ENCODE measurements at regions not wholly inside any gene's neighbourhood (a gene's known extent, or its start where the extent isn't known, plus 50 kb on each side); places are given as distances from the start of the nearest gene placed in this dataset.

DNA sequence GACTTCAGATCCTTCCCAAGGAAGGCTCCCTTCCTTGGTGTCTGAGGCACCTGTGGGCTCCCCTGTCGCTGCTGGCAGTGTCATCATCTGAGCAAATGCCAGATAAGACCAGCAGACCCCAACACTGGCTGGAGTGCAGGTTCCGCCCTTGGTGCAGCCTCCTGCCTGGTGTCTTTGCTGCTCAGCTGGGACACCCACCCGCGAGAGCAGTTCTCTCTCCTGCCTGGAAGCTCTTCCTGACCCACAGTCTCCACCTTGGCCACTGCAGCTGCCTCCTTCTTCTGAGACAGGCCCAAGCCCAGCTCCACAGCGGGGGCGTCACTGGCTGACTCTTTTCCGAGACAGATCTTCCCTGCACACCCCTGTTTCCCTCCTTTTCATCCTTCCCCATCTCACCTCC is 395.7 kb upstream of the MAP3K7 start:
- TF ChIP-seq YY1 (IDR thresholded peaks at IDR 0.05; ENCODE audit: insufficient read depth, insufficient read length) = no peak
- no peak for TF ChIP-seq ZNF274 (IDR thresholded peaks at IDR 0.05; ENCODE audit: low read depth, low read length)
